Endothelial cell (in vitro differentiated cells): ENCODE measurements at regions not wholly inside any gene's neighbourhood (a gene's known extent, or its start where the extent isn't known, plus 50 kb on each side); places are given as distances from the start of the nearest gene placed in this dataset.

ENCODE experiments used
- DNase-seq: peaks from one replicate; pipeline ENCODE4 v3.0.0; 2021; ENCODE audit warnings: low spot score
- H3K27ac Mint-ChIP-seq: one replicate; pipeline ENCODE4 v1.8.0; 2021; ENCODE audit warnings: mixed read lengths, inconsistent platforms; ENCODE audit not compliant: unreplicated experiment
- H3K27me3 Mint-ChIP-seq: one replicate; pipeline ENCODE4 v1.8.0; 2021; ENCODE audit warnings: mild to moderate bottlenecking, moderate library complexity, mixed read lengths, inconsistent platforms; ENCODE audit not compliant: unreplicated experiment
- H3K36me3 Mint-ChIP-seq: one replicate; pipeline ENCODE4 v1.8.0; 2021; ENCODE audit warnings: mild to moderate bottlenecking, low read depth, mixed read lengths, inconsistent platforms; ENCODE audit not compliant: unreplicated experiment
- H3K4me1 Mint-ChIP-seq: one replicate; pipeline ENCODE4 v1.8.0; 2021; ENCODE audit warnings: mild to moderate bottlenecking, mixed read lengths, inconsistent platforms; ENCODE audit not compliant: unreplicated experiment
- H3K4me3 Mint-ChIP-seq: one replicate; pipeline ENCODE4 v1.8.0; 2021; ENCODE audit warnings: mild to moderate bottlenecking, mixed read lengths, inconsistent platforms; ENCODE audit not compliant: unreplicated experiment
- H3K9me3 Mint-ChIP-seq: one replicate; pipeline ENCODE4 v1.8.0; 2021; ENCODE audit warnings: mixed read lengths, inconsistent platforms; ENCODE audit not compliant: unreplicated experiment
- CTCF ChIP-seq: fragments of 200-600 bp; sonication (generic); IDR thresholded peaks from one replicate; pipeline ENCODE4 v1.5.0; 2021; ENCODE audit warnings: antibody characterized with exemption; ENCODE audit not compliant: unreplicated experiment

- TF ChIP-seq CTCF: no peak
Measured at GRCh38 chr1:54497338-54497737, 50.7 kb upstream of the ACOT11 start.

GRCh38 chr1:54495954-54496353 lies 52.1 kb upstream of the ACOT11 start:
- Mint-ChIP-seq H3K27ac (no peak overlapping the region), H3K9me3 (no peaks in the 10 kb centered on the region), H3K36me3 (no peaks in the 10 kb centered on the region), H3K27me3 (peaks cover 6% of the 10 kb centered on the region), H3K4me3 (no peak overlapping the region), H3K4me1 (peaks cover 17% of the 10 kb centered on the region)
- TF ChIP-seq CTCF: no peak
- no peak for DNase-seq

More at GRCh38 chr1:54497338-54497737, 50.7 kb upstream of the ACOT11 start:
- no peaks in the 10 kb centered on the region for H3K36me3 Mint-ChIP-seq
- peaks cover 8% of the 10 kb centered on the region for H3K27me3 Mint-ChIP-seq
- no peak overlapping the region for H3K27ac Mint-ChIP-seq
- no peak overlapping the region for H3K4me3 Mint-ChIP-seq
- no peaks in the 10 kb centered on the region for H3K9me3 Mint-ChIP-seq
- no peak for DNase-seq
- peaks cover 13% of the 10 kb centered on the region for H3K4me1 Mint-ChIP-seq

GRCh38 chr1:54493608-54494007 lies 54.4 kb upstream of the ACOT11 start:
- TF ChIP-seq CTCF: no peak
- peaks cover 16% of the 10 kb centered on the region for H3K4me1 Mint-ChIP-seq
- no peak overlapping the region for H3K4me3 Mint-ChIP-seq
- H3K27me3 Mint-ChIP-seq: peaks cover 6% of the 10 kb centered on the region
- no peak overlapping the region for H3K27ac Mint-ChIP-seq
- no peaks in the 10 kb centered on the region for H3K9me3 Mint-ChIP-seq
- no peaks in the 10 kb centered on the region for H3K36me3 Mint-ChIP-seq
- DNase-seq: no peak

- no peaks in the 10 kb centered on the region for H3K9me3 Mint-ChIP-seq
- no peak overlapping the region for H3K27ac Mint-ChIP-seq
- peaks cover 6% of the 10 kb centered on the region for H3K27me3 Mint-ChIP-seq
- H3K36me3 Mint-ChIP-seq: no peaks in the 10 kb centered on the region
- peak overlapping the region; percentile 23 for H3K4me3 Mint-ChIP-seq
- TF ChIP-seq CTCF: no peak
- H3K4me1 Mint-ChIP-seq: peaks cover 25% of the 10 kb centered on the region
- no peak for DNase-seq
Measured at GRCh38 chr1:54490361-54491248, 57.4 kb upstream of the ACOT11 start.

GRCh38 chr1:54489627-54490250 lies 58.3 kb upstream of the ACOT11 start:
- H3K27ac Mint-ChIP-seq: no peak overlapping the region
- H3K4me1 Mint-ChIP-seq: peaks cover 25% of the 10 kb centered on the region
- peaks cover 6% of the 10 kb centered on the region for H3K27me3 Mint-ChIP-seq
- no peaks in the 10 kb centered on the region for H3K9me3 Mint-ChIP-seq
- H3K4me3 Mint-ChIP-seq: no peak overlapping the region
- H3K36me3 Mint-ChIP-seq: no peaks in the 10 kb centered on the region
- no peak for DNase-seq
- TF ChIP-seq CTCF: peak; percentile 44
